Activated T-helper 9 cell treated with anti-CD3 and anti-CD28 coated beads, Interleukin-2, amount 50 U/mL, for 16 hours (primary cell): ENCODE measurements at regions not wholly inside any gene's neighbourhood (a gene's known extent, or its start where the extent isn't known, plus 50 kb on each side); places are given as distances from the start of the nearest gene placed in this dataset.

ENCODE experiments used
- DNase-seq: peaks from one replicate; pipeline ENCODE4 v3.0.0-alpha.2; 2020; ENCODE audit warnings: low read depth

DNA sequence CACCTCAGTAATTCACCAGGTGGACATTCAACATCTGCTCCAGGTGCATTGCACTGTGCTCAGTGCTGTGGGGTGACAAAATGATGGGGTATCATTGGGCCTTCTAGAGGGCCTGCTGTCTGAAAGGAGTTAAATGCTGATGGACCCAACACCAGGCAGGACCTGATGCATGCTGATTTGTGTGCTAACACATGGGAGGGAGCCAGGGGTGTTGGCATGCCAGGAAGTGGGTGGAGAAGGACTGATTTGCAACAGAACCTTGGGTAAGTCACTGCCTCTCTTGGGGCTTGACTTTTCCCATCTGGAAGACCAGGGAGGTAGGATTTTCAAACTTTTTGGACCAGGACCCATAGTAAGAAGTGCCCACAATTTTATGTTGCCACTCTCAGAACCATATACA lies 57.9 kb upstream of the CXCR4 start:
- DNase-seq: no peak

DNA sequence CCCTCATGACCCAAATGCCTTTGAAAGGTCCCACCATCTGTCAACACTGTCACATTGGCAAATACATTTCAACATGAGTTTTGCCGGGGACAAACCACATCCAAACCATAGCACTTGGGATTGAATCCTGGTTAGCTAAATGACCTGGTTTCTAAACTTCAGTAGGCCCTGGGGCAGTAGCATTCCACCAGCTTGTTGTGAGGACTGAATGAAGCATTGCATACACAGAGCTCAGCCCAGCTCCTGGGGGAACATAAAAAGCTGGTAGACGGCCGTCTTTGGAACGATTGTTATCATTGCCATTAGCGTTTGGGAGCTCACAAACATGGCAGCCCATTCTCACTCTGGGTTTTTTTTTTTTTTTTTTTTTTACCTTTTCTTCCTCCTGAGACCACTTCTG lies 57.5 kb upstream of the CXCR4 start:
- no peak for DNase-seq

DNA sequence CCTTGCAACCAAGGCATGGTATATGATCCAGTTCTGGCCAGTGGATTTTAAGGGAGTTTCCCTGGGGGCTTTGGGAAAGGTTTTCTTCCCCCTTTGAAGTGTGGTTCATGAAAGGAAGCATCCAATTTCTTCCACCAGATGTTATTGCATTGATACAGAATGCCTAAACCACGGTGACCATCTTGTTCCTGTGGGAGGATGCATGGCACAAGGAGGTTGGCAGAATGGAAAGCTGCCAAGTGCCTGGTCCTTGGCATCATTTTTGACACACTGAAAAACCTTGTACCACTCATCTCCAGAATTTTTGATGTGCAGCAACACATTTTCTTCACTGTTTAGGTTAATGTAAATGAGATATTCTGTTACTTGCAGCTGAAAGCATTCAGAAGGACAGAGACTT lies 55.2 kb upstream of the CXCR4 start:
- no peak for DNase-seq

GRCh38 chr2:136171223-136171622 lies 53.3 kb upstream of the CXCR4 start:
- DNase-seq: no peak

DNA sequence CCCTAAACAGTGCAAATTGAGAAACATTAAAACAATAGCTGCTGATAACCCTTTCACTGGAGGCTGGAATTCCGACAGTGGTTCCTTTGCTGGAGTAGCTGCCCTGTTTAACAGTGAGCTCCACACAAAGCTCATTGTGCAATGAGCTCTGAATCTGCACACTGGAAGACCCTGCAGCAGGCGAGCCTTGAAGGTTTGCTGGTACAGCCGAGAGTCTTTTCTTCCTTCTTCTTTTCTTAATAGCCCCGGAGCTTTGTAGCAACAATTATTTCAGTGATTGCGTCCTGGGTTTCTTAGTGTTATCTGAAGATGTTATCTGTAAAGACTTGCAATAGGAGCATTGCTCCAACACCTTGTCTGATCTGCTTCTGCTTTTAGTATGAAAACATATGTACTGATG lies 50.8 kb upstream of the CXCR4 start:
- DNase-seq: no peak

GRCh38 chr2:136167721-136168475 lies 49.9 kb upstream of the CXCR4 start:
- DNase-seq: no peak
